HEK293T (cell line): ENCODE measurements at regions not wholly inside any gene's neighbourhood (a gene's known extent, or its start where the extent isn't known, plus 50 kb on each side); places are given as distances from the start of the nearest gene placed in this dataset.
"Not testable (repeated sequence)": the region's sequence is repeated elsewhere in the genome, so short reads cannot be mapped to it uniquely, and the experiment has no call there.

Experiments
- CTCF ChIA-PET: fragments of 350-600 bp; formaldehyde crosslinking; extraction: SDS; loops from one replicate; lab custom pipeline; 2021; ENCODE audit warnings: antibody characterized with exemption, inconsistent platforms; lab: Yijun Ruan, JAX
- POLR2A ChIA-PET: fragments of 350-600 bp; formaldehyde crosslinking; extraction: SDS; loops from one replicate; lab custom pipeline; 2020; ENCODE audit warnings: antibody characterized with exemption, inconsistent platforms; lab: Yijun Ruan, JAX
- DNase-seq: peaks from one replicate; pipeline ENCODE4 v3.0.0; 2012; ENCODE audit warnings: mixed read lengths; ENCODE audit errors: extremely low spot score
- ARNT ChIP-seq: fragments of 450-650 bp; IDR thresholded peaks from 2 replicates; pipeline ENCODE4 v1.6.1; 2017; ENCODE audit warnings: mild to moderate bottlenecking
- BHLHE40 ChIP-seq: fragments of 450-650 bp; IDR thresholded peaks from 2 replicates; pipeline ENCODE4 v1.6.1; 2016; ENCODE audit warnings: mild to moderate bottlenecking, moderate library complexity, borderline replicate concordance
- CTBP1 ChIP-seq: fragments of 450-650 bp; IDR thresholded peaks from 2 replicates; pipeline ENCODE4 v1.6.1; 2016; ENCODE audit warnings: borderline replicate concordance
- ELF4 ChIP-seq: fragments of 450-650 bp; IDR thresholded peaks from 2 replicates; pipeline ENCODE4 v1.6.1; 2017; ENCODE audit warnings: antibody characterized with exemption
- FOXA1 ChIP-seq: fragments of 450-650 bp; IDR thresholded peaks from 2 replicates; pipeline ENCODE4 v1.6.1; 2016; ENCODE audit warnings: mild to moderate bottlenecking
- FOXK2 ChIP-seq: fragments of 450-650 bp; IDR thresholded peaks from 2 replicates; pipeline ENCODE4 v1.6.1; 2016; ENCODE audit warnings: mild to moderate bottlenecking
- FOXM1 ChIP-seq: fragments of 450-650 bp; IDR thresholded peaks from 2 replicates; pipeline ENCODE4 v1.6.1; 2017; ENCODE audit warnings: mild to moderate bottlenecking, borderline replicate concordance
- HDGF ChIP-seq: fragments of 450-650 bp; IDR thresholded peaks from 2 replicates; pipeline ENCODE4 v1.6.1; 2017; ENCODE audit warnings: antibody characterized with exemption, borderline replicate concordance
- L3MBTL2 ChIP-seq: fragments of 450-650 bp; conservative IDR thresholded peaks from 2 replicates; pipeline ENCODE4 v1.6.1; 2016; ENCODE audit warnings: mild to moderate bottlenecking
- LEF1 ChIP-seq: fragments of 450-650 bp; IDR thresholded peaks from 2 replicates; pipeline ENCODE4 v1.6.1; 2017; ENCODE audit warnings: mild to moderate bottlenecking, borderline replicate concordance
- NFRKB ChIP-seq: fragments of 450-650 bp; IDR thresholded peaks from 2 replicates; pipeline ENCODE4 v1.6.1; 2016; ENCODE audit warnings: mild to moderate bottlenecking, moderate library complexity
- PKNOX1 ChIP-seq: fragments of 450-650 bp; IDR thresholded peaks from 2 replicates; pipeline ENCODE4 v1.6.1; 2016
- SP1 ChIP-seq: fragments of 450-650 bp; IDR thresholded peaks from 2 replicates; pipeline ENCODE4 v1.6.1; 2017
- SUZ12 ChIP-seq: fragments of 450-650 bp; IDR thresholded peaks from 2 replicates; pipeline ENCODE4 v1.6.1; 2016; ENCODE audit warnings: mild to moderate bottlenecking
- TARDBP ChIP-seq: fragments of 450-650 bp; IDR thresholded peaks from 2 replicates; pipeline ENCODE4 v1.6.1; 2016
- ZNF384 ChIP-seq: fragments of 450-650 bp; IDR thresholded peaks from 2 replicates; pipeline ENCODE4 v1.6.1; 2016

- DNase-seq = no peak
- TF ChIP-seq TARDBP = no peak
- ChIA-PET CTCF (no interaction called here), POLR2A (no interaction called here)
Measured at GRCh38 chr4:181849472-181849871, 393.7 kb upstream of the TENM3 start.

- CTCF ChIA-PET = no interaction called here
- no peak for TF ChIP-seq NFRKB
- TF ChIP-seq LEF1 = no peak
- TF ChIP-seq FOXK2 = no peak
- no peak for TF ChIP-seq ELF4
- no peak for TF ChIP-seq ARNT
- TF ChIP-seq FOXA1 = no peak
- TF ChIP-seq L3MBTL2 = no peak
- POLR2A ChIA-PET = no interaction called here
- no peak for DNase-seq
Measured at GRCh38 chr4:181853881-181854511, 389.2 kb upstream of the TENM3 start.

GRCh38 chr4:181855307-181855706, 387.9 kb upstream of the TENM3 start:
- POLR2A ChIA-PET = no interaction called here
- TF ChIP-seq NFRKB = no peak
- no peak for TF ChIP-seq BHLHE40
- no peak for TF ChIP-seq FOXM1
- no peak for TF ChIP-seq PKNOX1
- no peak for TF ChIP-seq FOXK2
- TF ChIP-seq SP1 = no peak
- TF ChIP-seq SUZ12 = no peak
- no peak for TF ChIP-seq ZNF384
- TF ChIP-seq TARDBP = no peak
- no peak for TF ChIP-seq HDGF
- no peak for TF ChIP-seq CTBP1
- TF ChIP-seq LEF1 = no peak
- no peak for TF ChIP-seq ARNT
- no peak for DNase-seq
- CTCF ChIA-PET = no interaction called here

- DNase-seq, POLR2A ChIA-PET, CTCF ChIA-PET: not testable (repeated sequence)
Measured at GRCh38 chr4:181857471-181857870, 385.7 kb upstream of the TENM3 start.

- CTCF ChIA-PET = no interaction called here
- TF ChIP-seq CTBP1 (no peak), BHLHE40 (no peak), ELF4 (no peak), ARNT (no peak), PKNOX1 (no peak), SUZ12 (no peak), NFRKB (no peak), HDGF (no peak), L3MBTL2 (no peak), LEF1 (no peak), SP1 (no peak), FOXK2 (no peak), ZNF384 (no peak), FOXM1 (no peak)
- no peak for DNase-seq
- POLR2A ChIA-PET = no interaction called here
Measured at GRCh38 chr4:181858741-181859140, 384.5 kb upstream of the TENM3 start.

GRCh38 chr4:181859439-181859838, 383.8 kb upstream of the TENM3 start:
- POLR2A ChIA-PET = no interaction called here

GRCh38 chr4:181860157-181860556, 383.0 kb upstream of the TENM3 start:
- CTCF ChIA-PET = no interaction called here
- no peak for TF ChIP-seq FOXK2
- TF ChIP-seq ARNT = no peak
- no peak for TF ChIP-seq PKNOX1
- no peak for TF ChIP-seq TARDBP
- no peak for TF ChIP-seq L3MBTL2
- no peak for TF ChIP-seq HDGF
- DNase-seq = peak; percentile 6
- POLR2A ChIA-PET = no interaction called here

More at GRCh38 chr4:181859439-181859838, 383.8 kb upstream of the TENM3 start:
- no peak for DNase-seq
- no peak for TF ChIP-seq L3MBTL2
- no peak for TF ChIP-seq FOXM1
- TF ChIP-seq SUZ12 = no peak
- TF ChIP-seq ZNF384 = no peak
- CTCF ChIA-PET = interaction anchor here (0.5 kb wide), 1 partner anchor 340 kb away, joined by 3 read pairs; no protein-coding TSS in a partner anchor

- DNase-seq = no peak
- ChIA-PET POLR2A (no interaction called here), CTCF (no interaction called here)
- TF ChIP-seq ARNT = no peak
Measured at GRCh38 chr4:181860668-181861067, 382.5 kb upstream of the TENM3 start.
